SK-N-SH (cell line): ENCODE measurements at regions not wholly inside any gene's neighbourhood (a gene's known extent, or its start where the extent isn't known, plus 50 kb on each side); places are given as distances from the start of the nearest gene placed in this dataset.

ENCODE experiments used
- CTCF ChIA-PET: fragments of 300-600, 350-600 bp; formaldehyde crosslinking; extraction: SDS; loops from one replicate; lab custom pipeline; 2021; lab: Yijun Ruan, JAX
- POLR2A ChIA-PET: fragments of 350-600 bp; sonication (Branson Sonifier 250); formaldehyde crosslinking; extraction: SDS; loops from one replicate; lab custom pipeline; 2020; ENCODE audit warnings: antibody characterized with exemption, inconsistent platforms; lab: Yijun Ruan, JAX
- DNase-seq: peaks from one replicate; pipeline ENCODE4 v3.0.0; 2012
- H2AFZ ChIP-seq: fragments of 200-600 bp; sonication (generic); 2 replicates; pipeline ENCODE4 v1.8.1; 2016; ENCODE audit warnings: antibody characterized with exemption, mild to moderate bottlenecking, low read depth
- H3F3A ChIP-seq: fragments of 200-600 bp; sonication (generic); replicated peaks from 2 replicates; pipeline ENCODE3; 2016; ENCODE audit warnings: antibody characterized with exemption, mild to moderate bottlenecking; ENCODE audit not compliant: insufficient read depth
- H3K27ac ChIP-seq, 2 experiments: fragments of 200-500 bp in 1 of 2; fragments of 200-600 bp in 1 of 2; sonication (Bioruptor generic) in 1 of 2; sonication (generic), shearing (Covaris generic) in 1 of 2; 2 replicates each; pipeline versions ENCODE4 v1.5.1 to v1.6.1; 2014 to 2016; ENCODE audit warnings: low read depth in 2 of 2, inconsistent platforms in 1 of 2, low read length in 1 of 2, mild to moderate bottlenecking in 1 of 2, mixed read lengths in 1 of 2
- H3K27me3 ChIP-seq: fragments of 200-600 bp; sonication (generic), shearing (Covaris generic); 2 replicates; pipeline ENCODE4 v1.6.1; 2016; ENCODE audit warnings: mixed run types; ENCODE audit not compliant: insufficient read depth
- H3K36me3 ChIP-seq, 2 experiments: fragments of 200-500 bp in 1 of 2; fragments of 200-600 bp in 1 of 2; sonication (Bioruptor generic) in 1 of 2; sonication (generic) in 1 of 2; replicated peaks in 1 of 2; 2 replicates each; pipeline versions ENCODE3 to v1.5.1; 2014 to 2016; ENCODE audit warnings: low read length in 1 of 2, mild to moderate bottlenecking in 1 of 2; ENCODE audit not compliant: insufficient read depth in 2 of 2, control insufficient read depth in 1 of 2
- H3K4me1 ChIP-seq, 2 experiments: fragments of 200-500 bp in 1 of 2; fragments of 200-600 bp in 1 of 2; sonication (Bioruptor generic) in 1 of 2; sonication (generic), shearing (Covaris generic) in 1 of 2; 2 replicates each; pipeline versions ENCODE4 v1.5.1 to v1.6.1; 2014 to 2016; ENCODE audit warnings: low read depth in 1 of 2, low read length in 1 of 2, mixed run types in 1 of 2; ENCODE audit not compliant: insufficient read depth in 2 of 2, control insufficient read depth in 1 of 2
- H3K4me2 ChIP-seq: fragments of 200-600 bp; sonication (generic), shearing (Covaris generic); 2 replicates; pipeline ENCODE4 v1.6.1; 2017; ENCODE audit warnings: mixed run types
- H3K4me3 ChIP-seq, 2 experiments: fragments of 200-500 bp in 1 of 2; fragments of 200-600 bp in 1 of 2; sonication (Bioruptor generic) in 1 of 2; sonication (generic), shearing (Covaris generic) in 1 of 2; 2 replicates each; pipeline versions ENCODE4 v1.5.1 to v1.8.1; 2014 to 2016; ENCODE audit warnings: low read depth in 2 of 2, inconsistent platforms in 1 of 2, low read length in 1 of 2, mild to moderate bottlenecking in 1 of 2, mixed read lengths in 1 of 2, moderate library complexity in 1 of 2
- H3K79me2 ChIP-seq: fragments of 200-600 bp; sonication (generic); 2 replicates; pipeline ENCODE4 v1.8.1; 2017; ENCODE audit warnings: mild to moderate bottlenecking; ENCODE audit not compliant: insufficient read depth
- H3K9ac ChIP-seq: fragments of 200-600 bp; sonication (generic); 2 replicates; pipeline ENCODE4 v1.6.1; 2017; ENCODE audit warnings: mixed run types
- H3K9me2 ChIP-seq: fragments of 200-600 bp; sonication (generic); 2 replicates; pipeline ENCODE4 v1.6.1; 2017; ENCODE audit warnings: mixed run types
- H3K9me3 ChIP-seq: fragments of 200-600 bp; sonication (generic); 2 replicates; pipeline ENCODE4 v1.6.1; 2017; ENCODE audit warnings: mixed run types, mild to moderate bottlenecking, moderate library complexity
- H4K20me1 ChIP-seq: fragments of 200-600 bp; sonication (generic); 2 replicates; pipeline ENCODE4 v1.6.1; 2017; ENCODE audit warnings: mild to moderate bottlenecking, mixed run types; ENCODE audit not compliant: insufficient read depth
- ELF1 ChIP-seq: IDR thresholded peaks from 2 replicates; pipeline ENCODE4 v1.4.0; 2012
- EZH2phosphoT487 ChIP-seq: fragments of 200-600 bp; sonication (generic); IDR thresholded peaks from 2 replicates; pipeline ENCODE4 v1.6.1; 2017; ENCODE audit warnings: low read depth, mixed run types, mild to moderate bottlenecking, antibody characterized with exemption, moderate library complexity, borderline replicate concordance
- FOXJ3 ChIP-seq: sonication (generic); formaldehyde crosslinking; IDR thresholded peaks from 2 replicates; pipeline ENCODE4 v1.5.1; 2020; ENCODE audit warnings: mild to moderate bottlenecking, missing genetic modification reagents
- MEF2A ChIP-seq: IDR thresholded peaks from 2 replicates; pipeline ENCODE4 v1.4.0; 2012; ENCODE audit warnings: low read depth, borderline replicate concordance
- MXI1 ChIP-seq: IDR thresholded peaks from 2 replicates; pipeline ENCODE4 v1.6.1; 2012; ENCODE audit warnings: mild to moderate bottlenecking, low read depth, low read length, improper control_type of control experiment
- PBX3 ChIP-seq: IDR thresholded peaks from 2 replicates; pipeline ENCODE4; 2012
- RAD21 ChIP-seq: IDR thresholded peaks from 2 replicates; pipeline ENCODE4 v1.6.1; 2012; ENCODE audit warnings: mild to moderate bottlenecking, low read length
- RXRA ChIP-seq: IDR thresholded peaks from 2 replicates; pipeline ENCODE4 v1.4.0; 2012; ENCODE audit warnings: low read depth, mild to moderate bottlenecking, borderline replicate concordance
- SMC3 ChIP-seq: IDR thresholded peaks from 2 replicates; pipeline ENCODE4 v1.6.1; 2012; ENCODE audit warnings: low read depth, low read length, improper control_type of control experiment
- TEAD4 ChIP-seq: IDR thresholded peaks from 2 replicates; pipeline ENCODE4 v1.4.0; 2012; ENCODE audit warnings: mild to moderate bottlenecking, borderline replicate concordance; ENCODE audit not compliant: insufficient read depth
- WGBS: methylation state at CpG from one replicate; pipeline ENCODE4 v1.1.6; 2017; ENCODE audit warnings: low lambda C conversion rate; 5-methylcytosine and 5-hydroxymethylcytosine counted together
- TF ChIP-seq, protein P1 (sequence below): IDR thresholded peaks from 2 replicates; pipeline ENCODE4 v1.4.0; 2012; ENCODE audit warnings: low read depth
- TF ChIP-seq, protein P2 (sequence below): fragments of 150-350 bp; IDR thresholded peaks from 2 replicates; pipeline ENCODE4 v1.6.1; 2016; ENCODE audit warnings: mild to moderate bottlenecking, low read depth, low read length

DNA sequence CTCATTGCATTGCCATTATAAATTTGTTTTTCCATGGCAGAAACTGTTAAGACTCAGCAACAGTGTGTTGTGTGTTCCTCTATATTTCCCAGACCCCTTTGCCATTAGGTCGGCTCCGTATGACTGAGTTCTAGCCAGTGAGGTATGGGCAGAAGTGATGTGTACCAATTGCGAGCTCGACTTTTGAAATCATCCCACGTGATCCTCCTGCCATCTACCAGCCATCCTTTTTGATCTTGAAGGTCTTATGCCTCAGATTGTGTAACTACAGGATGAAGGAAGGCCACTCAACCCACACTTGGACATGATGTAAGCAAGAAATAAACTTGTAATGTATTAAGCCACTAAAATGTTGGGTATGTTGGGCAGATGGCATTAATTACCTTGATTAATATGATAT lies 562.3 kb downstream of the PDCD6IP start:
- H3K9me3 ChIP-seq = no peaks in the 10 kb centered on the region
- H3K4me2 ChIP-seq = no peak overlapping the region
- H2AFZ ChIP-seq = no peak overlapping the region
- H3K9ac ChIP-seq = no peak overlapping the region
- DNase-seq = no peak
- no peaks in the 10 kb centered on the region for H3F3A ChIP-seq
- 25% methylated on average over 5 of the region's 5 CpGs for WGBS
- no peaks in the 10 kb centered on the region for H4K20me1 ChIP-seq
- ChIA-PET POLR2A (no interaction called here), CTCF (no interaction called here)
- H3K4me1 ChIP-seq = no peaks in the 10 kb centered on the region
- H3K9me2 ChIP-seq = no peaks in the 10 kb centered on the region
- H3K27ac ChIP-seq = no peak overlapping the region
- H3K36me3 ChIP-seq = no peaks in the 10 kb centered on the region
- no peak for TF ChIP-seq FOXJ3
- TF ChIP-seq, protein P1, sequence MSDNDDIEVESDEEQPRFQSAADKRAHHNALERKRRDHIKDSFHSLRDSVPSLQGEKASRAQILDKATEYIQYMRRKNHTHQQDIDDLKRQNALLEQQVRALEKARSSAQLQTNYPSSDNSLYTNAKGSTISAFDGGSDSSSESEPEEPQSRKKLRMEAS = no peak
- no peak for TF ChIP-seq TEAD4
- TF ChIP-seq PBX3 = no peak
- TF ChIP-seq MEF2A = no peak
- no peak overlapping the region for H3K4me3 ChIP-seq
- H3K79me2 ChIP-seq = no peaks in the 10 kb centered on the region
- H3K27me3 ChIP-seq = no peaks in the 10 kb centered on the region

DNA sequence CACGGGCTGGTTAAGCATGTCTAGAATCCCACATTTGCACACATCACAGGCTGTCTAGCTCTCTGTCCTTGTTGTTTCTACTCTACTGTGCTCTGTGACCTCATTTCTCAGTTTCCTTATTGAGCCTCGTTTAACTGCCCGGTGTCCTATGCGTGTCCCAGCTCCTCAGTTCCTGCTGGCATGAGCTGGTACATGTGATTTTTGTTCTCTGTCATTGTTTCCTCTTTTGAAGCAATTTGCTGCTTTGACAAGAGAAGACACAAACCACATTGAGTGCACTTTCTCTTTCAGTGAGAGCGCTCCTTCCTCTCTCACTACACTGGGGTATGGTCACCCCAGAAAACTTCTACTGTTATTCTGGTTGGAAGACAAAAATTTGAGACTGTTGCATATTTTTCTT lies 563.5 kb downstream of the PDCD6IP start:
- no peak overlapping the region for H3K27ac ChIP-seq
- H4K20me1 ChIP-seq = no peaks in the 10 kb centered on the region
- WGBS = 57% methylated on average over 5 of the region's 5 CpGs
- no peaks in the 10 kb centered on the region for H3K79me2 ChIP-seq
- DNase-seq = no peak
- H3K27me3 ChIP-seq = no peaks in the 10 kb centered on the region
- TF ChIP-seq RXRA (no peak), ELF1 (no peak), PBX3 (no peak), MEF2A (no peak), FOXJ3 (no peak), SMC3 (no peak), RAD21 (no peak), MXI1 (no peak), EZH2phosphoT487 (no peak)
- TF ChIP-seq, protein P1 = no peak
- TF ChIP-seq, protein P2, sequence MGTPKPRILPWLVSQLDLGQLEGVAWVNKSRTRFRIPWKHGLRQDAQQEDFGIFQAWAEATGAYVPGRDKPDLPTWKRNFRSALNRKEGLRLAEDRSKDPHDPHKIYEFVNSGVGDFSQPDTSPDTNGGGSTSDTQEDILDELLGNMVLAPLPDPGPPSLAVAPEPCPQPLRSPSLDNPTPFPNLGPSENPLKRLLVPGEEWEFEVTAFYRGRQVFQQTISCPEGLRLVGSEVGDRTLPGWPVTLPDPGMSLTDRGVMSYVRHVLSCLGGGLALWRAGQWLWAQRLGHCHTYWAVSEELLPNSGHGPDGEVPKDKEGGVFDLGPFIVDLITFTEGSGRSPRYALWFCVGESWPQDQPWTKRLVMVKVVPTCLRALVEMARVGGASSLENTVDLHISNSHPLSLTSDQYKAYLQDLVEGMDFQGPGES = no peak
- no peaks in the 10 kb centered on the region for H3K9me3 ChIP-seq
- ChIA-PET CTCF (no interaction called here), POLR2A (no interaction called here)
- no peaks in the 10 kb centered on the region for H3K36me3 ChIP-seq
- no peak overlapping the region for H3K4me2 ChIP-seq
- no peak overlapping the region for H3K9ac ChIP-seq
- no peaks in the 10 kb centered on the region for H3K4me1 ChIP-seq
- H3K4me3 ChIP-seq = no peak overlapping the region
- no peak overlapping the region for H2AFZ ChIP-seq
- H3F3A ChIP-seq = no peaks in the 10 kb centered on the region
- H3K9me2 ChIP-seq = no peaks in the 10 kb centered on the region
